ENCODE measurements at regions not wholly inside any gene's neighbourhood (a gene's known extent, or its start where the extent isn't known, plus 50 kb on each side); places are given as distances from the start of the nearest gene placed in this dataset.

DNA sequence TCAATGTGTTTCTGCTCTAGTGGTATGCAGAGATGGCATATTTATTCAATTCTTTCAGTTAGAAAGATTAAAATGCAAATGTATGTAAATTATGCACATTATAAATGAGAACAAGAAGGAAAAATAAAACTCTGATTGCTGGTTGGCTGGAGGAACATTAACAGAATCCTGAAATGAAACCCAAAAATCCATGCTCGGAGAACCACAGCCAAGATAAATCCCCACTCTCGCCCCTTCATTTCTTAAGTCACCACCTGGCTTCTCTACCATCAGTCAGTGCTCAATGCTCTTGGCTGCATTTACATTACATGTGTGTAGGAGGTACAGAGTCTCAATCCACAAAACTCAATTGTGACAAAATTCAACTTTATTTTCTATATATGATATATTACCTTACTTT is 184.9 kb downstream of the TRIM36 start:
- TF ChIP-seq, protein P1, sequence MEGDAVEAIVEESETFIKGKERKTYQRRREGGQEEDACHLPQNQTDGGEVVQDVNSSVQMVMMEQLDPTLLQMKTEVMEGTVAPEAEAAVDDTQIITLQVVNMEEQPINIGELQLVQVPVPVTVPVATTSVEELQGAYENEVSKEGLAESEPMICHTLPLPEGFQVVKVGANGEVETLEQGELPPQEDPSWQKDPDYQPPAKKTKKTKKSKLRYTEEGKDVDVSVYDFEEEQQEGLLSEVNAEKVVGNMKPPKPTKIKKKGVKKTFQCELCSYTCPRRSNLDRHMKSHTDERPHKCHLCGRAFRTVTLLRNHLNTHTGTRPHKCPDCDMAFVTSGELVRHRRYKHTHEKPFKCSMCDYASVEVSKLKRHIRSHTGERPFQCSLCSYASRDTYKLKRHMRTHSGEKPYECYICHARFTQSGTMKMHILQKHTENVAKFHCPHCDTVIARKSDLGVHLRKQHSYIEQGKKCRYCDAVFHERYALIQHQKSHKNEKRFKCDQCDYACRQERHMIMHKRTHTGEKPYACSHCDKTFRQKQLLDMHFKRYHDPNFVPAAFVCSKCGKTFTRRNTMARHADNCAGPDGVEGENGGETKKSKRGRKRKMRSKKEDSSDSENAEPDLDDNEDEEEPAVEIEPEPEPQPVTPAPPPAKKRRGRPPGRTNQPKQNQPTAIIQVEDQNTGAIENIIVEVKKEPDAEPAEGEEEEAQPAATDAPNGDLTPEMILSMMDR (IDR thresholded peaks at IDR 0.05; ENCODE audit: low read length): no peak
- no peak for TF ChIP-seq EZH2phosphoT487 (IDR thresholded peaks at IDR 0.05; ENCODE audit: low read length)
